Esophagus squamous epithelium (tissue), 4 donors: ENCODE measurements at regions not wholly inside any gene's neighbourhood (a gene's known extent, or its start where the extent isn't known, plus 50 kb on each side); places are given as distances from the start of the nearest gene placed in this dataset.

ENCODE experiments used
- CTCF ChIP-seq, 6 experiments: fragments of 450-650 bp in 4 of 6; fragments of 200-600 bp in 2 of 6; sonication (generic) in 2 of 6; IDR thresholded peaks; one replicate each; pipeline ENCODE4 v1.5.1; 2016 to 2019; ENCODE audit warnings: antibody characterized with exemption in 6 of 6, mild to moderate bottlenecking in 4 of 6, moderate library complexity in 4 of 6
- POLR2A ChIP-seq, 4 donors: fragments of 450-650 bp; IDR thresholded peaks; one replicate each; pipeline ENCODE4 v1.6.1; 2017; ENCODE audit warnings: antibody characterized with exemption in 4 of 4, mild to moderate bottlenecking in 4 of 4, moderate library complexity in 3 of 4

- no peak for TF ChIP-seq CTCF (IDR thresholded peaks at IDR 0.05)
- no peak for TF ChIP-seq POLR2A (IDR thresholded peaks at IDR 0.05)
These were observed 112.5 kb downstream of the PCDH7 start for GRCh38 chr4:30832639-30833038.
